ENCODE measurements at regions not wholly inside any gene's neighbourhood (a gene's known extent, or its start where the extent isn't known, plus 50 kb on each side); places are given as distances from the start of the nearest gene placed in this dataset.
A peak's percentile ranks its signal among the peaks of the same experiment; 100 is the strongest.
"Not testable (repeated sequence)": the region's sequence is repeated elsewhere in the genome, so short reads cannot be mapped to it uniquely, and the experiment has no call there.

DNA sequence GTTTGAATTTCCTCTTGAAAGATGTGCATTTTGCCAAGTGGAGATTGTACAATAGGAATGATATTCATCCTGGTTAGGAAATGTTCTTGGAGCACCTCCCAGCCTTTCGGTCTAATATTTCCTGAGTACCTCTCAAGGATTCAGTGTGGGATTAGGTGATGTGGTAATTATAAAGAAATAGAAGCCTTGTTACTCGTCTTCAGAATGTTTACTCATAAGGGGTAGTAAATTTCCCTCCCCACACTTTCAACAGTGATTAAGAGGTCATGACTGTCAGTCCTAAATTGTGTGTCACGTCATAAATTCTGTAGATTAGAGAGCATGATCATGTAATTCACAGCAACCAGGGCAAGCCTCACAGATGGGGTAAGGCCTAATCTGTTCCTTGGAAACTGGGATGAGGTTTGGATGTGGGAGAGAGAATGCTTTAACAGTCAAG is 633.1 kb upstream of the TBL1XR1 start:
- no peak for FAIRE-seq

DNA sequence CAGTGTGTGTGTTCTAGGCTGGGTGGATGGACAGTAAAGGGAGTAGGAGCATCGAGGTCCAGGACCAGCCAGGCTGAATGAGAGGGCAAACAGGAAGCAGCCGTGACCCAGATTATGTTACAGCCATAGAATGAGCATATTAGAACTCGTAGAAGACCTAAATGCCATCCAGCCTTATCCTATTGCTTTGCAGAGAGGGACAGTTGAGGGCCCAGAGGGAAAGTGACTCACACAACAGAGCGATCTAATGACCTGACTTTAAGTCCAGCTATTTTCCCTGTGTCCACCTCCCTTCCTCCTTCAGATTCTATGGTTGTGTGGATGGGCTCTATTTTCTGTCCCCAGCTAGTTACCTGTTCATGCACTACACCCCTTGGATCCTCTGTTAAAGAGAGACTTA is 634.1 kb upstream of the TBL1XR1 start:
- no peak for FAIRE-seq

DNA sequence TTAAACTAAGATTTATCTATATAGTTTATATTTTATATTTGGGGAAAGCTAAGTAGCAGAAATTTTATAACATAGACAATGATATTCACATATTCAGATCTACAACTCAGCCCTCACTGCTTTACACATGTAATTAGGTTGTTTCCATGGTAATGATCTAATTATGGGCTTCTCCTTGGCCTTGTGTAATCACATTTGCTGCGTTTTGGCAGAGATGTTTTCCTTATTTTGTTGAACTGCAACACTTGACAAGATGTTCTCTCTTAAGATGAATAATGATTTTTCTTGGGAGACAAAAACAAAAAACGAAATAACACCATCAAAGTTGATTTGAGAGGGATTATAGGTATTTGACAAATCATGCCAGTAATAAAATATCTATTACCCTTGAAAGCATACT is 635.6 kb upstream of the TBL1XR1 start:
- FAIRE-seq: peak; percentile 15

DNA sequence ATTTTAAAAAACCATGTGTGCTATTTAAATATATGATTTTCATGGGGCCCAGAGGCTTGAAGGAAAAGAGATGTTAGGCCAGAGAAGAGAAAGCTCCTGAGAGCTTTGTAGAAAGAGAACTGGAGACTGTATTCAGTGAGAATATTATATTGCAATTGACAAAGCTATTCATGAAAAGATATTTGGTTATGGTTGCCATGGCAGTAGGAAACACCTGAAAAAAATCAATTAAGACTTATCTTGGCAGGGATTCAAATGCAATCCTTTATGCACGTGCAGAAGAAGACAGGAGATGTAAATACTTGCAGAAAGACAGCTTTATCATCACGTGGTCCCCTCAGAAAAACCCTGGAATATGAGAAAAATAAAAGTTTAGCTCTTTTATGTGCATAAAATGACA is 636.0 kb upstream of the TBL1XR1 start:
- FAIRE-seq: no peak

DNA sequence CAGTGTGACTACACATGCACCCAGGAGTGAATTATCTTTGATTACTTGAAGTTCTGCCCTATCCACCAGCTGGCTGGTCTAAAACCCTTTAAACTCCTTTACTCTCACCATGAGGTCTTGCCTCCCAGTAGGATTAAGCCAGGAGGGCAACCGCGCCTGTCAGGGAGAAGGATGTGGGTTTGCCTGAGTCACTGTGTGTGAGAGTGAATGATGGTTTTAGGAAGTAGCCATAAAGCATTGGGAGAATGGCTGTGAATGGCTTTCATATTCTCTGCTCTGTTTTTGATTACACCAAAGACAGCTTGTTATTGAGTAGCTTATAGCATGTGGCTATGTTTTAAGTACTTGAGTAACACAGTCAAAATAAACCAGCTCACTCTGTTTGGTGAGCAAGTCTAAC is 637.7 kb upstream of the TBL1XR1 start:
- no peak for FAIRE-seq

DNA sequence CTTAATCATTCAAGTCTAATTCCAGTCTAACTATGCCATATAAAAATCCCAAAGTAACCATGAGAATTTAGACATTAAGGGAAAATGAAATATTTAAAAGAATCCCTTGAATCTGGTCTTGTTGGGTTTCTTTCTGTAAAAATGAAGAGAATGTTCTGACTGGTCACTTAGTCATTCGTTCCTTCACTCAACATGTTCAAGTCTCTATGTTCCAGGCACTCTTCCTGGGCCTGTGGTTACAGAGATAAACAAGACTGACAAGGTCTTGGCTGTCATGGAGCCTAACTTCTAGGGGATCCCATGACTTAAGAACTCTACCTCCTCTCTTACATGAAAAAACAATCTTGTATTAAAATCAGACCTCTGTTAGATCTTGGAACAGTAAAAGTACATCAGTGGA is 638.6 kb upstream of the TBL1XR1 start:
- FAIRE-seq: no peak

DNA sequence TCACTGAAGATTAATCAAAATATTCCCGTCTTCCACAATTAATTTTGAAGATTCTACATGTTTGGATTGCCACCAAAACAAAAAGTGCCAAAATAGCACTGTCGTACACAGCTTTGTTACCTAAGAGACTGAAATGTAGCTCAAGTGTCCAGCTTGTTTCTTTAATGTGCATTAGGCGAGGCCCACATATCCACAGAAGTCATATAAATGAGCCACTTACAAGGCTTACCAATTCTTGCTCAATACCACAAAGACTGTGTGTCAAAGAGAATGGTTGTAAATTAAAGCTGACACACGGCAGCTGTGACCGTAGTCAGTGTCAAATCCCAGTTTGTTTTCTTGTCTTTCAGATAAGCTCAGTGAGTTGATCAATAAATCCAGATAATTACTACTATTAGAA is 639.4 kb upstream of the TBL1XR1 start:
- FAIRE-seq: no peak

DNA sequence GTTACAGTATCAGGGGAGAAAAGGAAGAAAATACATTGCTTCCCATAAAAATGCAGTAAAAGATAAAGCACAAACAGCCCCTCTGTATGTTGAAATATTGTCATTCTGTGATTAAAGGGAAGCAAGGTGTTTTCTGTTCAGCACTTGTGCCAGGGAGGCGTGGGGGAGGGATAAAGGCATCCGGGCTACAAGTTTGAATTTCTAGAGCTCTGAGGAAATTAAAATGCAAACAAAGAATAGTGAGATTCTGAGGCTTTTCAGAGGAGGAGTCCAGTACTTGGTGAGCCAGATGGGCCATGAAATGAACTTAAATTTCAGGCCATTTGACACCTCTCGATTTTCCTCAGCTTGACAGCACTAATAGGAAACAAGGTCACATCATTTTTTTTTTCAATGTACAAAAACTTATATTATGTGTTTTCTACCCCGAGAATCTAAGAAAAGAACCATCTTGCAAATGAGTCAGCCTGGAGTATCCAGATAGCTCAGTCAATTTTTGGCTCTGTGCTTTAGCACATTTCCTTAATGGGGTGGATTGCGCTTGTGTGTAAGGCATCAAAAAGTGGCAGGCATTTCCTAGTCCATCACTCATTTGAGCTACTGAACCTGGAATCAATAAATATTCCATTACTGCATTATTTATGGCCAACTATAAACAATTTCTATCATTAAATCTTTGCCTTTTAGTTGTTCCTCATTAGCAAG is 640.8 kb upstream of the TBL1XR1 start:
- FAIRE-seq: no peak

DNA sequence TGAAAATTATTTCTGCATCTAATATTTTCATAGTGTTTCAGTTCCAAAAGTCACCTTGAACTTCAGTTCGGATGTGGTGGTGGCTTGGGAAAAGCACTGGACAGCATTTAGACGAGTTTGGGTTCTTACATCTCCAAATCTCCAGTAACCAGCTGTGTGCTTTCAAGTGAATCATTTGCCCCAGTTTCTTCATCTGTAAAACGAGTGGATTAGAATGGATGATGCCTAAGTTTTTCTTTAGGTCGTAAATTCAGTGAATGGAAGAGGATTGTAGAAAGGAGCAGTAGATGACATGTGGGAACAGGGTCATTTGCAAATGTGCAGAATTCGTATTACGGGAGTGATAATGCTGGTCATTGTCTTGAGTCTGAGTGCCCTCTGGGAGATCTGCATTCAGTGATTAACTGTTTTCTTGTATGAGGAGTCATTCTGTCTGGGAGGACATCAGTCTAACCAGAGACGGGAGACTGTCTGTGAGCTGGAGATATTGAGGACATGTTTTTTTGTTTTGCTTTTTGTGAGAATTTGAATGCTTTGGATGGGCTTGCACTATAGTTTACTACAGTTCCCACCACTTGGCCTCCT is 641.6 kb upstream of the TBL1XR1 start:
- no peak for FAIRE-seq

DNA sequence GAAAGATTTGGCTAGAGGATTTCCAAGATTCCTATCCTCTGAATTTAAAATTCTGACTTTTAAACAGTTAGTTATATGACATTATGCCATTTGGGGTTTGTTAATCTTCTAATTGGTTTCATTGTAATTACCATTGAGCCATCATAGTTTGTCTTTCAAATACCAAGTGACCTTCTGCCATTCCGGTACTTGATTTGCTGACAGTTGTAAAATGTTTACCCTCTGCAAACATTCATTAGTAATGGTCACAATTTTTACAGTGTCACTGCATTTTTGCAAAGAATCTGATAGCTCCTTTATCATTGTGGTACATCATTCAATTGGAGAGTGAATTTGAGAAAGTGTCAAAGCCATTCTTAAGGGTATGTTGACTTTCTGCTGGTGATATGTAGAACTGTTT is 645.0 kb upstream of the TBL1XR1 start:
- no peak for FAIRE-seq

DNA sequence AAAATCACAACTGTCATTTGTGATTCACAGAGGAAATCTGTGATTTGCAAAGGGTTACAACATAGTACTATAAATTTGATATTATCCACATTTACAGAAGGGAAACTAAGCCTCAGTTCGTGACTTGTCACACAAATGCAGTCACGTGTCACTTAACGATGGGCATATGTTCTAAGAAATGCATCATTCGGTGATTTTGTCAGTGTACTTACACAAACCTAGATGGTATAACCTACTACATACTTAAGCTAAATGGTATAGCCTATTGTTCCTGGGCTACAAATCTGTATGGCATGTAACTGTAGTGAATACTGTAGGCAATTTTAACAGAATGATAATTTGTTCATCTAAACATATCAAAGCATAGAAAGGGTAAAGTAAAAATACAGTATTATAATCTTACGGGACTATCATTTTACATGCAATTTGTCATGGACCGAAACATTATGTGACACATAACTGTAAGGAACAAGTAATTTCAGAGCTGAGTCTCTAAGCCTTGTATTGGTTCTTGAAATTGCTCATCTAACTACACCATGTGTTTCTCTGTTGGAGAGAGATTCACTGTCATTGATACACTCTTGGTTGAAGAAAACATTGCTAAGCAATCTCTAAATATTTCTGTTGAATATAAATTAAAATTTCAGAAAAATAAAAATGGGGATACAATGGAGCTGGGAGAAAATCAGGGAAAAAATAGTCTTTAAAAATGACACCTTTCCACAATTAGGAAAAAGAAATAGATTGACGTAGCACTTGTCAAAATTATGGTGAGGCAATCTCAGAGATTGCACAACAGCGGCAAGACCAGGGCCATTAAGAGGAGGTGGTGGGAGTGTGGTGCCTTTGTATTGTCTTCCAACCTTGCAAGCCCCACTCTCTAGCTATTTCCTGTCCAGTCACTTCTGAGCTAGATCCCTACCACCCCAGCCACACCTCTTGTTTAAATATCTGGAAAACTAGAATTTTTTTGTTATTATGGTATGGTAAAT is 645.8 kb upstream of the TBL1XR1 start:
- no peak for FAIRE-seq

DNA sequence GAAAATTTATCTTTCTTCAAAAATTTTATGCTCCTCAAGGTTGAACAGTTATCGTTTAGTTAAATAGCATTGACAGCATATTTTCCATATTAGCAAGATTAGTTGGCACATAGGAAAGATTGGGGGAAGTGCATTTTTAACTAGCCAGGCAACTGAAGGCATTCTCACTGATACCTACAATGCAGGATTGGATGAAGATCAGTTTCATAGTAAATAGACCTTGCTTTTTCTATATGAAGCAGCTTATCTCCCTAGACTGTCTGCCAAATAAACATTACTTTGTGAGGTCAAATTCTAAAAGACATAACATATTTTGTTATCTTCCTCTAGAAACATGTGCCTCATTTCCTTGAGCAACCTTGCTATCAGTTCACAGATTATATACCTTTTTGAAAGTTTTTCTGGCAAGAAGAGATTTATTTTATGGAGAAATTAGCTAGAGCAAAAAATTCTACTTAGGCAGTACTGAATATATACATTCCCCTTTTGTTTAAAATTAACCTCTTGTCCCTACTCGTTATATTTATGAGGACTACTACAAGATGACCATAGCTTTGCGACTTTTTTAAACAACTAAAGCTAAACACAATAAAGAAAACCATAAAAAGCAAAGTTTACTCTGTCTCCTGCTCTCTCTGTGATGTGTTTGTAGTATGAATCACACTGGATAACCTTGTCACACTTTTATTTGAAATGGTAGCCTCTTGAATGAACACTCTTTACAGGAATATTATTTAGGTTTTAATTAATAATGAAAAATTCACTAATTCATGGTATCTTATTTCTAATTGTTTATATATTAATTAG is 654.9 kb upstream of the TBL1XR1 start:
- FAIRE-seq: no peak

DNA sequence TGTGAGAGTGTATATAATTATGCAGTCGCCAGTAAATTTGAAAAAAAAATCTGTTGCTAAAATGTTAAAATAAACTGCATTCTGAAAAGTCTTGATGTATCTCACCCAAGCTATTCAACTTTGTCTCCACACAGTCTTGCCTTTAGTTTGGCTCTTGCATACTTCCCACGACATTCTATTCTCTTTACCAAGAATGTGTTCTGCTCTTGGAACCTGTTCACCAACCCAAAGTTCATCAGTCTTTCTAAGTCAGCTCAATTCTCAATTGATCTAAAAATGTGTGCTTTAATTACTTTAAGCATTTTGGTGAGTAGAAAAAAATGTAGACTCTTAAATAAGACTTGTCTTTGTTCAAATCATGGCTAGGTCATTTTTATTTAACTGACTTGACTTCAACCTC is 657.7 kb upstream of the TBL1XR1 start:
- FAIRE-seq: no peak

DNA sequence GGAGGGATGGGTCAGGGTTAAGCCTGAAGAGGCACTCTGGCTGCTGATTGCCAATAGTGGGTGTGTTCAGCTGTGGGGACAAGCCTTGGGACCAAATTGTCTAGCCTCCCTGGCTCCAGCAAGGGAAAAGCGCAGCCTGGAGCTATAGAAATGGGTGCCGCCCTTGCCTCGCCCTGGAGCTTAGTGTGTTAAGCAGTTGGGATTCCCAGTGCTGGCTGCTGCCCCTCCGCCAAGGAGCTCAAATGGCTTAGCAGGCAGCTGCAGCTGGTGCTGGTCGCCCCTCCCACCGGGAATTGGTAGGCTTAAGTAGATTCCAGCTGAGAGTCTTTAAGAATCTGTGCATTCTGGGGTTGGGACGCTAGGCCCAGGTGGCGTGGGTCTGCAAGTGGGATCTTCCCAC is 662.9 kb upstream of the TBL1XR1 start:
- no peak for FAIRE-seq

DNA sequence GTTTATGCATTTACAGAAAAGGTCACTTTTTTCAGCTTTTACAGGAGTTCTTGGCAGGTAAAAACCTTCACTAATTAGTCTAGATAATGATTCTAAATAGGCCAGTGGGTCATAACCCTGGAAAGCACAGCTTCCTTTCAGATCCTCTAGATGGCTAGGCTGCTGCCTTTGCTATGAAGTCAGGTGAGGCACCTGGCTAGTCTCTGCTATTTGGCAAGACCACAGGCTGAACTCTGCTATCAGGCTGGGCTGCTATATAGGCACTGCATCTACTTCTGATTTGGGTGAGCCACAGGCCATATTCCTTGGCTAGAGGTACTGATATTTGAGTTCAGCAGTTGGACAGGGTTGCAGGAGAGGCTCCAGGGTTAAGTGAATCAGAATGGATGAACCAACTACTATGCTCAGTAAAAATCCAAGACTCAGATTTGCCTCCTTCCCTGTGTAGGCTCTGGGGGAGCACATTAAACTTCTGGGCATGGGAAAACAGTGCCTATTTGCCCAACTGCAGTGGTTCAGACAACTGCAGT is 665.7 kb upstream of the TBL1XR1 start:
- FAIRE-seq: no peak

DNA sequence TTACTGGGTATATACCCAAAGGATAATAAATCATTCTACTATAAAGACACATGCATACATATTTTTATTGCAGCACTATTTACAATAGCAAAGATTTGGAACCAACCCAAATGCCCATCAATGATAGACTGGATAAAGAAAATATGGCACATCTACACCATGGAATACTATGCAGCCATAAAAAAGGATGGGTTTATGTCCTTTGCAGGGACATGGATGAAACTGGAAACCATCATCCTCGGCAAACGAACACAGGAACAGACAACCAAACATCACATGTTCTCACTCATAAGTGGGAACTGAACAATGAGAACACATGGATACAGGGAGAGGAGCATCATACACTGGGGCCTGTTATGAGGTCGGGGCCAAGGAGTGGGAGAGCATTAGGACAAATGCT is 665.0 kb upstream of the KCNMB2 start:
- not testable (repeated sequence) for FAIRE-seq

DNA sequence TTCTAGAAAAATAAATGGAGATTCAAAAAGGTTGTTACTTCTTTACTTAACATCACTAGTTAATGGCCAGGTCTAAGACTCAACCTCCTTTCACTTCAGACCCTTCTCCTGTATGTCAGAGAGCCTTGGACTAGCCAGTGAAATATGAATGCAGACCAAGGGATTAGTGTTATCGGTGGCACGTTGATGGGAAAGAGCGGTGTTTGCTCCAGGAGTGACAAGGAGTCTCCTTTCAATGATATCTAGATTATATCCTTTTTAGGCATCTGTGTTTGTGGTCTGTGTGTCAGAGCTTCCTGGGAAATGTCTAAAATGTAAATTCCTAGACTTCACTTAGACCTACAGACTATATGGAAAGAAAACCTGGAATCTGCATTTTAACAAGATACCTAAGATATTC is 658.0 kb upstream of the KCNMB2 start:
- no peak for FAIRE-seq

DNA sequence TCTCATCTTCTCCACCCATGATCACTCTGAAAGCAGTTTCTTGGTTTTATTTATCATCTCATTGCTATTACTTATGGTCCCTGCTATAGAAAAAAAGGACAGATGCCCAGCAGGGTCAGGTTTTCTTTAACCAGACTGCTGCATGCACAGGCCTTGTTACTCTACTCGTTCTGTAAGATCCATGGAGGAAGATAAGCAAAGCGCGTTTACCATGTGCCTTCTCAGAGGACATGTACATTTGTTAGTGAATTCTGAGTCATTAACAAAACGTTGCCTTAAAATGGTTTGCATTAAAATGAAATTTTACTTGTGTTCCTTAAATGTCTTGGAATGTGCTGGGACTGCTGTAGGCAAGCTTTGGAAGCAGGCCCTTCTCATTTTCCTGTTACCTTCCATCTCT is 657.3 kb upstream of the KCNMB2 start:
- no peak for FAIRE-seq

DNA sequence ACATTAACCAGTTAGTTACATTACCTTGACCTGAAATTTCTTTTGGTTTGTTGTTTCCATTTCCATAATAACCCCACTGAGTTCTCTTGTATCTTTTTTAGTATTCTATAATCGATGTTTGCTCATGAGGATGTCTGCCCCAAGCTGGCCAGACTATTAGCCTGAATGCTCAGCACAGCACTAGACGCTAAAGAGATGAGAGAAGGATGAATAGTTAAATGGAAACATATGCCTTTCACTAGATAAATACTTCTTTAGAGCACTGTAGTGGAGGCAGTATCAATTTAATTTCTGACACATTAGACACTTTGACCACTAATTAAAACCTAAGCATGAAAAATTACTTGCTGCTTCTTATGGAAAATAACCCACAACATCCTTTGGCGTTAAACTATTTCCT is 654.9 kb upstream of the KCNMB2 start:
- no peak for FAIRE-seq

DNA sequence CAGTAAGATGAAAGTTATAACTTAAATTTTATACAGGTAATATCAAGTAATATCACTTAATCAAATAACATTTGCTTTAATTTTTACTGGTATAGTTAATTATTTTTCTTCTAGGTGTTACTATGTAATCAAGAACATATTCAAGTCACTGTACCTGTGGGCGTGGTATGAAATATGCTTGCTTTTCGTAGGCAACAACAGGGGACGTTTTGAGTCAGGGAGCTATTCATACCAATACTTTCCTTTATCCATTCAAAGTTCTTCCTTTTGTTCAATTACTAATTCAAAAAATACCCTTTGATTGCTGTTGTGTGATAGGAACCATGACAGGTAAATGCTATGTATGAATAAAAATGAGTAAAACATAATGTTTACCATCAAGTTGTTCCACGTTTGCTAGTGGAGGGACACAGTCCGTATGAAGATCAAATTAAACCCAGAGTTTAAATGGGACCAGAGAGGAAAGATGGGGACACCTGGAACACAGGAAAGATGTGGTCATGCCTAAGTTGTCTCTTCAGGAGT is 654.0 kb upstream of the KCNMB2 start:
- no peak for FAIRE-seq

DNA sequence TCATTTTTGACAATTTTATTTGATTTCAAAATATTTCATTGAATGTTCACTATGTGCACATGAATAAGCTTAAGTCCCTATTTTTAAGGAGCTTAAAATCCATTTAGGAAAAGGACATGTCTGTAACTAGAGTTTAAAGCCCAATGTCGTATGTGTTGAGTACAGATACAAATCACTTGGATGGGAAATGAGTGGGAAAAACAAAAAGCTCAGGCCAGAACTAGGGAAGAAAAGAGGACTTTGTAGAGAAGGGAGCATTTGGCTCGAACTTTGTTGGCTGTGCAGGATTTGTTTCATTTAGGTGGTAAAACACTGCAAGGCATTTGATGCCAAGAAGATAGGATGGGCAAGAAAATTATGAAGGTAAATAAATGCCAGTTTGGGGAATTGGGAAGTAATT is 653.1 kb upstream of the KCNMB2 start:
- FAIRE-seq: no peak

DNA sequence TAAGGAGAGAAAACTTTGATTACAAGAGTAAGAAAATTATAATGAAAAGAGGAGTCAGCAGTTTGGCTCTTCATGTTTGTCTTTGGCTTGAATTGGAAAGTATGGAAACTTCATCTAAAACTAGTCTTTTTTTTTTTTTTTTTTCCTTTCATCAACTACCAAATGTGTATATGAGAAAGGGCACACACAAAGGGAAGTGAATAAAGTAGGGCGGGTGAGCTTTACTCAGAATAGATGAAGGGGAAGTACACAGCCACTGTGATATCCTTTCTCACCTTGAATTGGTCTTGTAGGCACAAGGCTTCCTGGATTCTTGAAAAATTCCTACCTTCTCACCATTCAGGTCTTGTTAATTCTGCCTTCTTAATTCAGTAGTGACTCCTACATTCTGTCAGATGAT is 652.3 kb upstream of the KCNMB2 start:
- FAIRE-seq: no peak

All from endometrium (tissue), 2 donors.